ENCODE measurements at regions not wholly inside any gene's neighbourhood (a gene's known extent, or its start where the extent isn't known, plus 50 kb on each side); places are given as distances from the start of the nearest gene placed in this dataset.

- no peak for DNase-seq
- no peak overlapping the region for H3K27ac ChIP-seq
- H3K36me3 ChIP-seq, result no peaks in the 10 kb centered on the region
- H3K4me1 ChIP-seq, result no peaks in the 10 kb centered on the region
- no peaks in the 10 kb centered on the region for H3K9me3 ChIP-seq
- H3K27me3 ChIP-seq, result no peaks in the 10 kb centered on the region
- intact Hi-C loops (cut with DNase I), result no loop called here
- no peak for TF ChIP-seq CTCF (IDR thresholded peaks at IDR 0.05)
- H3K9ac ChIP-seq (ENCODE audit: low read depth in 2 of 2, low read length in 2 of 2), result no peak overlapping the region
- no peak overlapping the region for H3K4me3 ChIP-seq
Measured at GRCh38 chr11:129614256-129614944, 201.2 kb upstream of the TMEM45B start.

- Histone ChIP-seq H3K9me3 (no peaks in the 10 kb centered on the region), H3K27me3 (no peaks in the 10 kb centered on the region), H3K4me1 (no peaks in the 10 kb centered on the region), H3K27ac (no peak overlapping the region), H3K4me3 (no peak overlapping the region), H3K36me3 (no peaks in the 10 kb centered on the region), H3K9ac (ENCODE audit: low read depth in 2 of 2, low read length in 2 of 2) (no peak overlapping the region)
- DNase-seq, result no peak
- intact Hi-C loops (cut with DNase I), result no loop called here
- no peak for TF ChIP-seq CTCF (IDR thresholded peaks at IDR 0.05)
Measured at GRCh38 chr11:129618046-129618569, 197.5 kb upstream of the TMEM45B start.

GRCh38 chr11:129620237-129621104 lies 195.2 kb upstream of the TMEM45B start:
- H3K4me1 ChIP-seq, result no peaks in the 10 kb centered on the region
- intact Hi-C loops (cut with DNase I), result no loop called here
- H3K9me3 ChIP-seq, result no peaks in the 10 kb centered on the region
- no peak for TF ChIP-seq CTCF (IDR thresholded peaks at IDR 0.05)
- no peak for DNase-seq
- H3K27me3 ChIP-seq, result no peaks in the 10 kb centered on the region
- no peak overlapping the region for H3K9ac ChIP-seq (ENCODE audit: low read depth in 2 of 2, low read length in 2 of 2)
- H3K27ac ChIP-seq, result no peak overlapping the region
- no peaks in the 10 kb centered on the region for H3K36me3 ChIP-seq
- no peak overlapping the region for H3K4me3 ChIP-seq

- DNase-seq, result no peak
- Histone ChIP-seq H3K36me3 (no peaks in the 10 kb centered on the region), H3K27ac (no peak overlapping the region), H3K9me3 (no peaks in the 10 kb centered on the region), H3K9ac (ENCODE audit: low read depth in 2 of 2, low read length in 2 of 2) (no peak overlapping the region), H3K4me3 (no peak overlapping the region), H3K4me1 (no peaks in the 10 kb centered on the region), H3K27me3 (no peaks in the 10 kb centered on the region)
- intact Hi-C loops (cut with DNase I), result no loop called here
- TF ChIP-seq CTCF (IDR thresholded peaks at IDR 0.05), result no peak
Measured at GRCh38 chr11:129625930-129626329, 189.7 kb upstream of the TMEM45B start.

GRCh38 chr11:129631201-129631600 lies 184.4 kb upstream of the TMEM45B start:
- H3K4me3 ChIP-seq, result no peak overlapping the region
- H3K4me1 ChIP-seq, result no peaks in the 10 kb centered on the region
- no peak overlapping the region for H3K27ac ChIP-seq
- TF ChIP-seq CTCF (IDR thresholded peaks at IDR 0.05), result no peak
- no peak for DNase-seq
- no peaks in the 10 kb centered on the region for H3K27me3 ChIP-seq
- intact Hi-C loops (cut with DNase I), result no loop called here
- no peaks in the 10 kb centered on the region for H3K36me3 ChIP-seq
- H3K9me3 ChIP-seq, result no peaks in the 10 kb centered on the region
- H3K9ac ChIP-seq (ENCODE audit: low read depth in 2 of 2, low read length in 2 of 2), result no peak overlapping the region

All from colonic mucosa (tissue), 4 donors.